Keratinocyte (primary cell): ENCODE measurements at regions not wholly inside any gene's neighbourhood (a gene's known extent, or its start where the extent isn't known, plus 50 kb on each side); places are given as distances from the start of the nearest gene placed in this dataset.

Experiments used
- CTCF ChIP-seq, 3 experiments: IDR thresholded peaks in 1 of 3; conservative IDR thresholded peaks in 1 of 3; optimal IDR thresholded peaks in 1 of 3; 2 replicates in 2 of 3; 3 replicates in 1 of 3; pipeline versions ENCODE3 to v1.5.1; 2011; ENCODE audit warnings: low read length in 3 of 3, mild to moderate bottlenecking in 3 of 3, moderate library complexity in 2 of 3, control low read depth in 1 of 3, inconsistent platforms in 1 of 3; ENCODE audit not compliant: insufficient read depth in 2 of 3; ENCODE audit errors: extremely low read depth in 1 of 3
- EZH2 ChIP-seq: IDR thresholded peaks from one replicate; pipeline ENCODE4 v1.6.1; 2012; ENCODE audit warnings: inconsistent platforms, mild to moderate bottlenecking, low read length, moderate library complexity

GRCh38 chr12:30816742-30817465 lies 62.2 kb upstream of the CAPRIN2 start:
- TF ChIP-seq CTCF (optimal IDR thresholded peaks at IDR 0.05 in 1 of 3, IDR thresholded peaks at IDR 0.05 in 1 of 3, conservative IDR thresholded peaks at IDR 0.05 in 1 of 3; ENCODE audit: extremely low read depth in 1 of 3, insufficient read depth in 2 of 3, low read length in 3 of 3) (no peak), EZH2 (no peak)
